IMR-90 (cell line): ENCODE measurements at regions not wholly inside any gene's neighbourhood (a gene's known extent, or its start where the extent isn't known, plus 50 kb on each side); places are given as distances from the start of the nearest gene placed in this dataset.

Experiments used
- ATAC-seq: fragments of 200-7000 bp; cut with Tn5 transposase; 2 replicates; pipeline ENCODE4 v1.9.1; 2020; ENCODE audit warnings: low read depth, mild to moderate bottlenecking, moderate library complexity
- BruUV-seq: library from RNA; stranded (reverse); fragments of 400-500 nt; replicated peaks from 2 replicates; lab custom pipeline; 2021; lab: Mats Ljungman, UMichigan
- CTCF ChIA-PET: fragments of 300-600 bp; formaldehyde crosslinking; extraction: SDS; loops from one replicate; lab custom pipeline; 2021; ENCODE audit warnings: antibody characterized with exemption; lab: Yijun Ruan, JAX
- POLR2A ChIA-PET: fragments of 300-600 bp; sonication (Branson Sonifier 250); formaldehyde crosslinking; loops from one replicate; lab custom pipeline; 2022; ENCODE audit warnings: antibody characterized with exemption; ENCODE audit not compliant: unreplicated experiment; lab: Charles Lee
- DNase-seq: peaks from one replicate; pipeline ENCODE4 v3.0.0; 2013
- H2AFZ ChIP-seq: replicated peaks from 2 replicates; pipeline ENCODE3; 2013; ENCODE audit warnings: low read length, mild to moderate bottlenecking; ENCODE audit not compliant: poor library complexity
- H2AK5ac ChIP-seq: 2 replicates; pipeline ENCODE4 v1.6.1; 2013; ENCODE audit warnings: low read depth, low read length, inconsistent platforms
- H2AK9ac ChIP-seq: replicated peaks from 2 replicates; pipeline ENCODE3; 2013; ENCODE audit warnings: mild to moderate bottlenecking, low read depth, low read length, moderate library complexity; ENCODE audit not compliant: poor library complexity
- H2BK120ac ChIP-seq: 2 replicates; pipeline ENCODE4 v1.6.1; 2013; ENCODE audit warnings: low read depth, low read length, inconsistent platforms
- H2BK15ac ChIP-seq: 3 replicates; pipeline ENCODE4 v1.6.1; 2013; ENCODE audit warnings: low read depth, low read length, inconsistent platforms
- H2BK20ac ChIP-seq: 2 replicates; pipeline ENCODE4 v1.6.1; 2013; ENCODE audit warnings: low read depth, mild to moderate bottlenecking, inconsistent platforms, low read length, moderate library complexity
- H2BK5ac ChIP-seq: 2 replicates; pipeline ENCODE4 v1.6.1; 2013; ENCODE audit warnings: mild to moderate bottlenecking, low read depth, low read length, inconsistent platforms; ENCODE audit not compliant: poor library complexity, severe bottlenecking
- H3K14ac ChIP-seq: replicated peaks from 2 replicates; pipeline ENCODE4 v1.6.1; 2013; ENCODE audit warnings: low read depth, low read length, inconsistent platforms
- H3K18ac ChIP-seq: 2 replicates; pipeline ENCODE4 v1.6.1; 2013; ENCODE audit warnings: low read depth, low read length, control low read depth
- H3K23ac ChIP-seq: 2 replicates; pipeline ENCODE4 v1.6.1; 2013; ENCODE audit warnings: low read depth, low read length, inconsistent platforms
- H3K27ac ChIP-seq: 2 replicates; pipeline ENCODE4 v1.5.1; 2013; ENCODE audit warnings: mild to moderate bottlenecking, control low read depth, low read length; ENCODE audit not compliant: insufficient read depth
- H3K27me3 ChIP-seq: 2 replicates; pipeline ENCODE4 v1.6.1; 2013; ENCODE audit warnings: low read length; ENCODE audit not compliant: control insufficient read depth, insufficient read depth
- H3K36me3 ChIP-seq: 2 replicates; pipeline ENCODE4 v1.6.1; 2013; ENCODE audit warnings: low read length, mixed read lengths; ENCODE audit not compliant: control insufficient read depth, insufficient read depth
- H3K4ac ChIP-seq: 2 replicates; pipeline ENCODE4 v1.6.1; 2013; ENCODE audit warnings: low read depth, low read length, inconsistent platforms
- H3K4me1 ChIP-seq: 2 replicates; pipeline ENCODE4 v1.6.1; 2013; ENCODE audit warnings: low read length, mixed read lengths; ENCODE audit not compliant: control insufficient read depth, insufficient read depth
- H3K4me2 ChIP-seq: 2 replicates; pipeline ENCODE4 v1.6.1; 2013; ENCODE audit warnings: low read depth, mild to moderate bottlenecking, control low read depth, low read length, moderate library complexity
- H3K4me3 ChIP-seq: 2 replicates; pipeline ENCODE4 v1.5.1; 2013; ENCODE audit warnings: low read depth, mild to moderate bottlenecking, control low read depth, low read length, moderate library complexity; ENCODE audit not compliant: insufficient read depth
- H3K56ac ChIP-seq: 2 replicates; pipeline ENCODE4 v1.6.1; 2013; ENCODE audit warnings: low read length, inconsistent platforms; ENCODE audit not compliant: insufficient read depth; ENCODE audit errors: extremely low read depth
- H3K79me1 ChIP-seq, 2 experiments: 2 replicates each; pipeline ENCODE4 v1.6.1; 2013; ENCODE audit warnings: low read length in 2 of 2, inconsistent platforms in 1 of 2, low read depth in 1 of 2
- H3K9ac ChIP-seq: 2 replicates; pipeline ENCODE4 v1.6.1; 2013; ENCODE audit warnings: low read depth, low read length, control low read depth
- H3K9me1 ChIP-seq: 2 replicates; pipeline ENCODE4 v1.6.1; 2013; ENCODE audit warnings: low read length, inconsistent platforms; ENCODE audit not compliant: insufficient read depth
- H3K9me3 ChIP-seq: 2 replicates; pipeline ENCODE4 v1.6.1; 2013; ENCODE audit warnings: low read length; ENCODE audit not compliant: control insufficient read depth, insufficient read depth
- H4K20me1 ChIP-seq: 2 replicates; pipeline ENCODE4 v1.6.1; 2013; ENCODE audit warnings: low read length, inconsistent platforms; ENCODE audit not compliant: insufficient read depth
- H4K5ac ChIP-seq: 2 replicates; pipeline ENCODE4 v1.6.1; 2013; ENCODE audit warnings: mild to moderate bottlenecking, low read depth, low read length, control low read depth
- H4K8ac ChIP-seq, 2 experiments: 2 replicates each; pipeline ENCODE4 v1.6.1; 2013; ENCODE audit warnings: low read depth in 2 of 2, low read length in 2 of 2, control low read depth in 1 of 2, inconsistent platforms in 1 of 2
- H4K91ac ChIP-seq: 2 replicates; pipeline ENCODE4 v1.6.1; 2013; ENCODE audit warnings: low read depth, low read length, inconsistent platforms; ENCODE audit not compliant: insufficient read depth
- FOS ChIP-seq: fragments of 150-350 bp; IDR thresholded peaks from 2 replicates; pipeline ENCODE4 v1.6.1; 2016; ENCODE audit warnings: low read depth, low read length
- RAD21 ChIP-seq: IDR thresholded peaks from 2 replicates; pipeline ENCODE4 v1.6.1; 2012; ENCODE audit warnings: low read length, improper control_type of control experiment
- RCOR1 ChIP-seq: IDR thresholded peaks from 2 replicates; pipeline ENCODE4 v1.6.1; 2012; ENCODE audit warnings: mild to moderate bottlenecking, low read length, improper control_type of control experiment; ENCODE audit not compliant: insufficient replicate concordance
- whole genome bisulfite sequencing, 2 experiments: methylation state at CpG; one replicate each; pipeline versions ENCODE4 v1.1.5 to v1.1.7; 2013; ENCODE audit warnings: missing lambda C conversion rate in 2 of 2; ENCODE audit not compliant: insufficient read length in 1 of 2; ENCODE audit errors: extremely low coverage in 2 of 2; 5-methylcytosine and 5-hydroxymethylcytosine counted together
- dilution Hi-C: fragments of 300-500 bp; cut with HindIII; formaldehyde crosslinking; loops from one replicate; pipeline ENCODE4 v1.14.3; 2018; ENCODE audit warnings: low sequenced_read_pairs; ENCODE audit not compliant: unreplicated experiment
- in situ Hi-C: fragments of 300-500 bp; cut with MboI; formaldehyde crosslinking; loops from 3 replicates; pipeline ENCODE4 v1.14.3; 2019; ENCODE audit warnings: low sequenced_read_pairs, inconsistent platforms, mixed read lengths
- intact Hi-C: fragments of 100-400 bp; cut with micrococcal nuclease; formaldehyde crosslinking; loops from 2 replicates; pipeline ENCODE4 v1.10.0; 2022

DNA sequence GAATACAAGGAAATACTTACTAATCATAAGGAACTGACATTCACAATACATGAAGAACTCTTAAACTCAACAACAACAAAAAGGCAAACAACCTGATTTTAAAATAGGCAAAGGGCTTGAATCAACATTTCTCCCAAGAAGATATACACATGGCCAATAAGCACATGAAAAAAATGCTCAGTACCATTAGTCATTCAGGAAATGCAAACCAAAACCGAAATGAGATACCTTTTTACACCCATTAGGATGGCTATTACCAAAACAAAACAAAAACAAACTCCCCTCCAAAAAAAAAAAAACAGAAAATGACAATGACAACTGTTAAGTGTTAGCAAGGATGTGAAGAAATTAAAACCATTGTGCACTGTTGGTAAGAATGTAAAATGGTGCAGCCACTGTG lies 104.1 kb upstream of the ZNF462 start:
- Histone ChIP-seq H4K8ac (no peak overlapping the region), H3K36me3 (no peaks in the 10 kb centered on the region), H3K79me1 (no peaks in the 10 kb centered on the region), H2AK5ac (no peak overlapping the region), H4K5ac (no peak overlapping the region), H3K14ac (no peak overlapping the region), H3K27ac (no peak overlapping the region), H3K23ac (no peak overlapping the region), H4K91ac (no peak overlapping the region), H3K9me1 (no peaks in the 10 kb centered on the region), H2BK20ac (no peak overlapping the region), H3K27me3 (no peaks in the 10 kb centered on the region), H4K20me1 (no peaks in the 10 kb centered on the region), H3K9me3 (no peaks in the 10 kb centered on the region), H3K4me3 (no peak overlapping the region), H2AK9ac (no peak overlapping the region), H3K18ac (no peak overlapping the region), H3K4me1 (no peaks in the 10 kb centered on the region), H3K4me2 (no peak overlapping the region), H2AFZ (no peak overlapping the region), H2BK120ac (no peak overlapping the region), H2BK15ac (no peak overlapping the region), H2BK5ac (no peak overlapping the region), H3K4ac (no peak overlapping the region), H3K56ac (no peak overlapping the region), H3K9ac (no peak overlapping the region)
- ChIA-PET CTCF (no interaction called here), POLR2A (no interaction called here)
- dilution Hi-C loops = no loop called here
- in situ Hi-C loops = no loop called here
- TF ChIP-seq RCOR1 (no peak), RAD21 (no peak), FOS (no peak)
- no CpG with 5 or more reads among the region's 1 CpG for WGBS, 2 experiments
- BruUV-seq = no TSS peak
- DNase-seq (no peak), ATAC-seq (no peak)
- intact Hi-C loops = no loop called here
